Activated CD4-positive, alpha-beta T cell treated with anti-CD3 and anti-CD28 coated beads, Interleukin-2, amount 10 ng/mL, durations not matched to agents 7 days and 5 days (primary cell): ENCODE measurements at regions not wholly inside any gene's neighbourhood (a gene's known extent, or its start where the extent isn't known, plus 50 kb on each side); places are given as distances from the start of the nearest gene placed in this dataset.

Experiments
- CTCF ChIA-PET: fragments of 350-600 bp; sonication (Branson Sonifier 250); formaldehyde crosslinking; loops from one replicate; lab custom pipeline; 2021; ENCODE audit warnings: antibody characterized with exemption; lab: Charles Lee
- POLR2A ChIA-PET: fragments of 350-600 bp; sonication (Branson Sonifier 250); formaldehyde crosslinking; loops from one replicate; lab custom pipeline; 2021; ENCODE audit warnings: antibody characterized with exemption; lab: Charles Lee
- DNase-seq: peaks from one replicate; pipeline ENCODE4 v3.0.0-alpha.2; 2020
- H3K27ac Mint-ChIP-seq: one replicate; pipeline ENCODE4 v1.8.0; 2021; ENCODE audit warnings: mild to moderate bottlenecking, moderate library complexity, mixed read lengths
- H3K27me3 Mint-ChIP-seq: one replicate; pipeline ENCODE4 v1.8.0; 2021; ENCODE audit warnings: mixed read lengths
- H3K36me3 Mint-ChIP-seq: one replicate; pipeline ENCODE4 v1.8.0; 2021; ENCODE audit warnings: low read depth, mixed read lengths
- H3K4me1 Mint-ChIP-seq: one replicate; pipeline ENCODE4 v1.8.0; 2021; ENCODE audit warnings: mixed read lengths
- H3K4me3 Mint-ChIP-seq: one replicate; pipeline ENCODE4 v1.8.0; 2021; ENCODE audit warnings: mild to moderate bottlenecking, moderate library complexity, mixed read lengths
- H3K9me3 Mint-ChIP-seq: one replicate; pipeline ENCODE4 v1.8.0; 2021; ENCODE audit warnings: mixed read lengths

DNA sequence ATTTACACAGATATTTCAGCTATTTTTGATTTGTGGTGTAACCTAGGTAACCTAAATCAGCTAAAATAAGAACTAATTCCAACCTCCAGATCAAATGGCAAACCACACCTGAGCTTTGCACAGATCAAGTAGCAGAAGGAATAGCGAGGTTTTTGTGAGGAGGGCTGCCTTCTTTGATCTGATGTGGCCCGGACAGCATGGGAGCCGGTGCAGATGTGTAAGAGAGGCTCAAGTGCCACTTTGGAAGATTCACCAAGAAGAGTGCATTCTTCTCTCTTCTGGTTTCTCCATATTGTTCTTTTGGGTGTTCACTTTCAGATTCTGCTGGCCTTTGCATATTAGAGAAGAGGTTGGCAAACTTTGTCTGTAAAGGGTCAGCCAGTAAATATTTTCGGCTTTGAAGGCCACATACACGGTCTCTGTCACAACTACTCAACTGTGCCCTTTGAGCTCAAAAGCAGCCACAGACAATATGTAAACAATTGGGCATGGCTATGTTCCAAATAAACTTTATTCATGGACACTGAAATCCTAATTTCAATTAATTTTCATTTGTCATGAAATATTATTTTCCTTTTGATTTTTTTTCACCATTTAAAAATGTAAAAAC is 78.9 kb upstream of the FAM9C start:
- peak overlapping the region; percentile 51 for H3K4me3 Mint-ChIP-seq
- peak overlapping the region; percentile 90 for H3K27ac Mint-ChIP-seq

DNA sequence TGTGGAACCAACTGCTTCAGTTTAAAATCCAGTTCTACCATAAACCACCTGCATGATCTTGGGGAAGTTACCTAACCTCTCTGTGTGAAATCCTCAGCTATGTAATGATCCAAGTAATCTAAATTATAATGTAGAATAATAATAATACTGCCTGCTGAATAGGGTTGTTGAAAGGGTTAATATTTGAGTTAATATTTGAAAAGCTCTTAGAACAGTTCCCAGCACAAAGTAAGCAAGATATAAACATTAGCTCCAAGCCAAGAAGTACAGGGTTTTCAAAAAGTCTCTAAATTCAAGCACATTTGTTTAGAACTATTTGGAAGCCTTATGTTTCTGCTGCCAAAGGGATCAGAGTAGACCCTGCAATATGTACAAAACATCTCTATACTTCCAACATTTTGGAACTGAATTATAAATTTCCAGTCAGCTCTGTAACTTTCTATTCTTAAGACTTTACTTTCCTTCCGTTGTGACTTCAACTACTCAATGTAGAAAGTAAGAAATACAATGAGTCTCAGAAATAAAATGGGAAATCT is 76.7 kb upstream of the FAM9C start:
- POLR2A ChIA-PET: no interaction called here
- Mint-ChIP-seq H3K27me3 (no peaks in the 10 kb centered on the region), H3K27ac (no peak overlapping the region), H3K36me3 (peaks cover 23% of the 10 kb centered on the region), H3K9me3 (peaks cover 15% of the 10 kb centered on the region), H3K4me1 (peaks cover 41% of the 10 kb centered on the region), H3K4me3 (no peak overlapping the region)
- CTCF ChIA-PET: interaction anchor here (0.7 to 1.9 kb wide), 6 partner anchors 10 to 174 kb away, joined by 3 to 4 read pairs (median 4); no protein-coding TSS in a partner anchor
- no peak for DNase-seq

More for the DNA sequence above, 78.9 kb upstream of the FAM9C start:
- ChIA-PET CTCF (interaction anchor here (0.7 to 2.5 kb wide), 3 partner anchors 31 to 177 kb away, joined by 4 to 8 read pairs (median 6); no protein-coding TSS in a partner anchor), POLR2A (interaction anchor here (0.6 kb wide), 1 partner anchor 34 kb away, joined by 5 read pairs; no protein-coding TSS in a partner anchor)
- peaks cover 14% of the 10 kb centered on the region for H3K36me3 Mint-ChIP-seq
- H3K9me3 Mint-ChIP-seq: peaks cover 17% of the 10 kb centered on the region
- H3K4me1 Mint-ChIP-seq: peaks cover 58% of the 10 kb centered on the region
- DNase-seq: no peak
- H3K27me3 Mint-ChIP-seq: no peaks in the 10 kb centered on the region

DNA sequence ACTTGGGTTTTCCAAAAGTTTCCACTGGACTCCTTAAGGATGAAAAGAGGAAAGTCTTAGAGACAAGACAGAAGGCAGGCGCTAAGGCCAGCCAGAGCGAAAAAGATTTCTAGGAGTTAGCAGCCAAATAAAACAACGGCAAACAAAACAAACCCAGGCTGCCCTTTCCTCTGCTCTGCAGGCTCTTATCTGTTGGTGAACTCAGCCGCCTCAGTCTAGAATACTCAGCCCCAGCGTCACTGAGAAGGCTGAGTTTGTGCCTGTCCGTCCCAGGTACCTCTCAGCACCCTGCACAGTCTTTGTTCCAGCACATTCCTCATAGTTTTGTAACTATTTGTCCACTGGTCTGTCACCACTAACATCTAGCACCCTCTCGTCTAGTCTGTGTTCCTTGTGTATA is 75.6 kb upstream of the FAM9C start:
- CTCF ChIA-PET: interaction anchor here (1.1 to 1.9 kb wide), 6 partner anchors 11 to 173 kb away, joined by 3 to 5 read pairs (median 4); no protein-coding TSS in a partner anchor
- H3K4me1 Mint-ChIP-seq: peaks cover 35% of the 10 kb centered on the region
- no peaks in the 10 kb centered on the region for H3K27me3 Mint-ChIP-seq
- H3K27ac Mint-ChIP-seq: no peak overlapping the region
- POLR2A ChIA-PET: no interaction called here
- no peak overlapping the region for H3K4me3 Mint-ChIP-seq
- no peak for DNase-seq
- peaks cover 23% of the 10 kb centered on the region for H3K36me3 Mint-ChIP-seq
- peaks cover 15% of the 10 kb centered on the region for H3K9me3 Mint-ChIP-seq

GRCh38 chrX:13119386-13119785 is 75.0 kb upstream of the FAM9C start:
- Mint-ChIP-seq H3K27me3 (no peaks in the 10 kb centered on the region), H3K4me1 (peaks cover 28% of the 10 kb centered on the region), H3K36me3 (peaks cover 21% of the 10 kb centered on the region), H3K4me3 (no peak overlapping the region), H3K27ac (no peak overlapping the region), H3K9me3 (peaks cover 15% of the 10 kb centered on the region)
- POLR2A ChIA-PET: no interaction called here
- no peak for DNase-seq
- CTCF ChIA-PET: interaction anchor here (1.1 to 1.9 kb wide), 3 partner anchors 12 to 27 kb away, joined by 4 to 5 read pairs (median 4); no protein-coding TSS in a partner anchor

DNA sequence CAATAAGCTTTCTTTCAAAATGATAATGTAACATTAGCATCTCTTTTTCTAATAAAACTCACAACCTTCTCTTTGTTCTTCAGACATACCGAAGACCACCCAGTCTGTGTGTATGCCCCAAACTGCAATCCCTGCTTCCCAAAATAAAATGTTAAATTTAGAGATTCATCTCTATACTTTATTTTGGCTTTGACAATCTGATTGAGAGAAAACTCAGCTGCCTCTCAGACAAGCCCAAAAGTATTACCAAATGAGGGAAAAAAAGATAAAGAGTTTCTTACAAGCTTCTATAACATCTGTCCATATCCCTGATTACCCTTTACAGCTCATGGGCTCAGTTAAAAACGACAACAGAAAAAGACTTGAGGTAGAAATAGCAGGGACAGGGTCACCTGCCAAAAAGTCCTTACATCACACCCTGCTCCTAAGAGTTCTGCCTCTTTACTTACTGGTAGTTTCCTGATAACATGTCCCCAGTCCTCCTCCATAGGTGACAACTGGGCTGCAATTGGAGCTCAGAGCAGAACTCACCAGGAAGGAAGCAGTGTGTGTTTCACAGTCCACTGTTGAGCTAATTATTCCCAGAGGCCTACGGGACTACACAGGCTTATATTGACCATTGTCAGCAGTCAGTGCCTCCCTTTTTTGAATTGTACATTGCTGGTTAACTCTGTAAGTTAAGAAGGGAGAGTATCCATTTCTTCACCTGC is 70.9 kb upstream of the FAM9C start:
- Mint-ChIP-seq H3K9me3 (peaks cover 11% of the 10 kb centered on the region), H3K4me1 (peaks cover 2% of the 10 kb centered on the region), H3K27ac (no peak overlapping the region), H3K4me3 (no peak overlapping the region), H3K27me3 (no peaks in the 10 kb centered on the region), H3K36me3 (peaks cover 11% of the 10 kb centered on the region)
- DNase-seq: no peak
- ChIA-PET CTCF (interaction anchor here (1.3 kb wide), 1 partner anchor 169 kb away, joined by 8 read pairs; no protein-coding TSS in a partner anchor), POLR2A (interaction anchor here (0.6 kb wide), 2 partner anchors 9 to 137 kb away, joined by 3 to 12 read pairs; no protein-coding TSS in a partner anchor)

DNA sequence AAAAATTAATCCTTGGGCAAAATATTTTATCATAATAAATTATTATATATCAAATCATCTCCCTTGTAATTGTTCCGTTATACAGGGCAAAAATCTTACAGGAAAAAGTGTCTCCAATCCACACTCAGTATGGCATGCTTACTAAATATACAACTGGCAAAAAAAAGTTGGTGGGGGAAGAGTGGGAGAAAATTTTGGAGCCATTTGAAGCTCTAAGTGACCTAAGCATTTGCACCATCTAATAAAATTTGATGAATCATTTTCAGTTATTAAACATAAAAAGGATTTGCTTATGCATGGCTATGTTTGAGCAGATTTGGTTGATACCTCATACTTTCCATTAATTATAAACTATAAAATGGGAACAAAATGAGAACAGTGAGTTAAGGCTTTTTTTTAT is 68.1 kb upstream of the FAM9C start:
- ChIA-PET CTCF (interaction anchor here (0.8 kb wide), 1 partner anchor 156 kb away, joined by 3 read pairs; no protein-coding TSS in a partner anchor), POLR2A (no interaction called here)
- no peak overlapping the region for H3K27ac Mint-ChIP-seq
- no peak for DNase-seq
- no peak overlapping the region for H3K4me3 Mint-ChIP-seq
- H3K9me3 Mint-ChIP-seq: peaks cover 6% of the 10 kb centered on the region
- H3K4me1 Mint-ChIP-seq: peaks cover 2% of the 10 kb centered on the region
- H3K36me3 Mint-ChIP-seq: peaks cover 6% of the 10 kb centered on the region
- no peaks in the 10 kb centered on the region for H3K27me3 Mint-ChIP-seq

DNA sequence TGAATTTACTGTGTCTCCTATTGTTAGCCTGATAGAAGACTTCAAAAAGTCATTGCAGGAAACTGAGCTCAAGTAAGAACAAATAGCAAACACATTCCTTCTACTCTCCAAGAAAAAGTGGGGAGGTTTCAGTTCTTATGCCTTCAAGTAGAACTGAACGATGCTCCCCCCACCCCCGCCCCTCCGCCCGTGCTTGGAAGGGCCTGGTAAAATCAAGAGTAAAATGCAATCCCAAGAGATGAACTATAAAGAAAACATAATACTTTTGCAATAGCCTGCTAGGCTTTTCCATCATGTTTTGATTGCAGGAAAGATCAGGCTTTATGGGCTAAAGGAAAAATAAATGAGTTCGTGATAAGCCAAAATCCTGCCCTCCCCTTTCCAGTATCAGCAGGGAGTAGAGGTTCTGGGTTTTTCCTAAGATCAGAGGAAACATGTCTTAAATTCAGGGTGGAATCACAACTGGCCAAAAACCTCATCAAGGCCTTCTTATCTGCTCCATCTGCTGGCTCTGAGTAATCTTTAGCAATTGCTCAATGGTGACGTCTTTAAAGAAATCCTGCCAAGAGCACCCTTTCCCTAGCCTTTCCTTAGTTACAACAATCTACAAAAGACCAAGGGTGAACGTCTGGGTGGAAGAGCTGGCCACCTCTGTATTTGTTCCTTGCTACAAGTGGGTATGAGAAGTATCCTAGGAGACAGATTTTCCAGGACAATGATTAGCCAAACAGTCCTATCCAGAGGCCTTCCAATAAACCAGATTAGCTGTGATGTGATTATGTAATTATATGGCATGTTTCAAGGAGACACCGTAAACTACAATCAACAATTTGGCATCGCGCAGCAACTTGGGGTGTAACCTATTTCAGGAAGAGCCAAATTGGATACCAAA is 66.3 kb upstream of the FAM9C start:
- CTCF ChIA-PET: interaction anchor here (1.0 to 1.2 kb wide), 3 partner anchors 16 to 165 kb away, joined by 3 to 5 read pairs (median 4); no protein-coding TSS in a partner anchor
- Mint-ChIP-seq H3K36me3 (no peaks in the 10 kb centered on the region), H3K4me3 (no peak overlapping the region), H3K4me1 (peaks cover 2% of the 10 kb centered on the region), H3K27me3 (no peaks in the 10 kb centered on the region), H3K9me3 (peaks cover 1% of the 10 kb centered on the region), H3K27ac (peak overlapping the region; percentile 13)
- no peak for DNase-seq
- POLR2A ChIA-PET: no interaction called here

- Mint-ChIP-seq H3K36me3 (no peaks in the 10 kb centered on the region), H3K27ac (no peak overlapping the region), H3K4me3 (no peak overlapping the region), H3K9me3 (peaks cover 1% of the 10 kb centered on the region), H3K4me1 (peaks cover 2% of the 10 kb centered on the region), H3K27me3 (no peaks in the 10 kb centered on the region)
- ChIA-PET POLR2A (no interaction called here), CTCF (interaction anchor here (0.7 kb wide), 1 partner anchor 436 kb away, joined by 3 read pairs; no protein-coding TSS in a partner anchor)
- DNase-seq: no peak
Measured at GRCh38 chrX:13109817-13110216, 65.4 kb upstream of the FAM9C start.

DNA sequence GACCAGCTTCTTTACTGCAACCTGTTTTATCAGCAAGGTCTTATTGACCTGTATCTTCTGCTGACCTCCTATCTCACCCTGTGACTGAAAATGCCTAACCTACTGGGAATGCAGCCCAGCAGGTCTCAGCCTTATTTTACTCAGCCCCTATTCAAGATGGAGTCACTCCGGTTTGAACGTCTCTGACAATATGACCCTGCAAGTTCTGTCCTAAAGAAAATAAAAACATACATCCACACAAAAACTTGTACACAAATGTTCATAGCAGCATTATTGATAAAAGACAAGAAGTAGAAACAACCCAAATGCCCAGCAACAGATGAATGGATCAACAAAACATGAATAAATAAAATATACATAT is 59.5 kb upstream of the FAM9C start:
- H3K4me1 Mint-ChIP-seq: peaks cover 41% of the 10 kb centered on the region
- no peak overlapping the region for H3K27ac Mint-ChIP-seq
- H3K9me3 Mint-ChIP-seq: peaks cover 4% of the 10 kb centered on the region
- ChIA-PET CTCF (no interaction called here), POLR2A (no interaction called here)
- no peak for DNase-seq
- H3K36me3 Mint-ChIP-seq: peaks cover 15% of the 10 kb centered on the region
- H3K4me3 Mint-ChIP-seq: no peak overlapping the region
- H3K27me3 Mint-ChIP-seq: no peaks in the 10 kb centered on the region

DNA sequence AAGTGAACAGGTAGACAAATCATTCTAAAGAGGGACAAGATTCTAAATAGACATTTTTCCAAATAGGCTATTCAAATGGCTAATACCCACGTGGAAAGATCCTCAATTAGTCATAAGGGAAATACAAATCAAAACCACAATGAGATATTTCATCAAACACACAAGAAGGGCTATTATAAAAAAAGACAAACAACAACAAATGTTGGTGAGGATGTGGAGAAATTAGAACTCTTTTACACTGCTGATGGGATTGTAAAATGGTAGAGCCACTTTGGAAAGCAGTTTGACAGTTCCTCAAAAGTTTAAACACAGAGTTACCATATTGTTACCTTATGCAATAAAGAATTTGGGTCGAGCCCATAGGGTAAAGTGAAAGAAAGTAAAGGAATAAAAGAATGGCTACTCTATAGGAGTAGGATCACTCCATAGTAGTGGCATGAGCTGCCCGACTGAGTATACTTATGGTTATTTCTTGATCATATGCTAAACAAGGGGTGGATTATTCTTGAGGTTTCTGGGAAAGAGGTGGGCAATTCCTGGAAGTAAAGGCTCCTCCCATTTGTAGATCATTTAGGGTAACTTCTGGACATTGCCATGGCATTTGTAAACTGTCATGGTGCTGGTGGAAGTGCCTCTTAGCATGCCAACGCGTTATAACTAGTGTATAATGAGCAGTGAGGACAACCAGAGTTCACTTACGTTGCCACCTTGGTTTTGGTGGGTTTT is 58.9 kb upstream of the FAM9C start:
- POLR2A ChIA-PET: no interaction called here
- H3K27me3 Mint-ChIP-seq: no peaks in the 10 kb centered on the region

DNA sequence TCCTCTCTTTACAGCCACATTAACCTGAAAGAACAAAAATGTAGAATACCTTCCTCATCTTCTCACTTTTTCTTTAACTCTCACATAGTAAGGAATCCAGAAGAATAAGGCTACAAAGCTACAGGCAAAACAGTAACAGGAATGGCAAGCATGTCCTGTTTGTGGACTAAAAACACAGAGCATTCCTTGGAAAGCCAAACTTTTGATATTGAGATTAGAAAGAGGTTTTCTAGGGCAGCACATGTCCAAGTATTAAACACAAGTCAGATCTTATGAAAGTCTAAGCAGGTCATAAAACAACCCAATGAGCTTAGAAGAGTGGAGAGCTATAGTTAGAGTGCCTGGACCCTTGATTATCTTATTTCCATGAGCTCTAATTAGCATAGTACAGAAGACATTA is 58.2 kb upstream of the FAM9C start:
- H3K36me3 Mint-ChIP-seq: peaks cover 16% of the 10 kb centered on the region
- POLR2A ChIA-PET: no interaction called here

More for the DNA sequence above, 58.9 kb upstream of the FAM9C start:
- Mint-ChIP-seq H3K4me1 (peaks cover 41% of the 10 kb centered on the region), H3K4me3 (no peak overlapping the region), H3K9me3 (peaks cover 4% of the 10 kb centered on the region), H3K27ac (no peak overlapping the region), H3K36me3 (peaks cover 15% of the 10 kb centered on the region)
- CTCF ChIA-PET: interaction anchor here (1.7 to 2.0 kb wide), 2 partner anchors 18 to 157 kb away, joined by 3 to 6 read pairs; no protein-coding TSS in a partner anchor
- no peak for DNase-seq

More for the DNA sequence above, 58.2 kb upstream of the FAM9C start:
- Mint-ChIP-seq H3K4me3 (no peak overlapping the region), H3K27ac (no peak overlapping the region), H3K9me3 (peaks cover 4% of the 10 kb centered on the region), H3K27me3 (no peaks in the 10 kb centered on the region), H3K4me1 (peaks cover 44% of the 10 kb centered on the region)
- CTCF ChIA-PET: interaction anchor here (1.7 to 2.0 kb wide), 2 partner anchors 18 to 156 kb away, joined by 3 to 6 read pairs; no protein-coding TSS in a partner anchor
- DNase-seq: no peak
